ENCODE measurements at regions not wholly inside any gene's neighbourhood (a gene's known extent, or its start where the extent isn't known, plus 50 kb on each side); places are given as distances from the start of the nearest gene placed in this dataset.
A peak's percentile ranks its signal among the peaks of the same experiment; 100 is the strongest.

DNA sequence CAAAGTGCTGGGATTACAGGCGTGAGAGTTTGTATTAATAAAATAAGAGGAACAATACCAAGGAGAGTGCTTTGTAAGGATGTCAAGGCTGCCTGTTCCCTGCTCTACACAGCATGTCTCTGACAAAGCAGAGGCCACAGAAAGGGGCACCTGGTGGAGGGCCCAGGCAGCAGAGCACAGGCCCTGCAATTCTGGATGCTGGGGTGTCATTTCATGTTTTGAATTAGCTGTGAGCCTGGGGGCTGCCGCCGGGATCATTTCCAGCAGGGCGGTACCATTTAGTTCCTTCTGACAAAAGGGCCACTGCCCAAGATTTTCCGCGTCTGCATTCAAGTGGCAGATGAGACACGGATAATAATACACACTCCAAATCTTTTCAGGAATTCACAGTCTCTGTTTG, 396.9 kb downstream of the GADD45G start:
- no peak for TF ChIP-seq POLR2A (IDR thresholded peaks at IDR 0.05)
- TF ChIP-seq, protein P1, sequence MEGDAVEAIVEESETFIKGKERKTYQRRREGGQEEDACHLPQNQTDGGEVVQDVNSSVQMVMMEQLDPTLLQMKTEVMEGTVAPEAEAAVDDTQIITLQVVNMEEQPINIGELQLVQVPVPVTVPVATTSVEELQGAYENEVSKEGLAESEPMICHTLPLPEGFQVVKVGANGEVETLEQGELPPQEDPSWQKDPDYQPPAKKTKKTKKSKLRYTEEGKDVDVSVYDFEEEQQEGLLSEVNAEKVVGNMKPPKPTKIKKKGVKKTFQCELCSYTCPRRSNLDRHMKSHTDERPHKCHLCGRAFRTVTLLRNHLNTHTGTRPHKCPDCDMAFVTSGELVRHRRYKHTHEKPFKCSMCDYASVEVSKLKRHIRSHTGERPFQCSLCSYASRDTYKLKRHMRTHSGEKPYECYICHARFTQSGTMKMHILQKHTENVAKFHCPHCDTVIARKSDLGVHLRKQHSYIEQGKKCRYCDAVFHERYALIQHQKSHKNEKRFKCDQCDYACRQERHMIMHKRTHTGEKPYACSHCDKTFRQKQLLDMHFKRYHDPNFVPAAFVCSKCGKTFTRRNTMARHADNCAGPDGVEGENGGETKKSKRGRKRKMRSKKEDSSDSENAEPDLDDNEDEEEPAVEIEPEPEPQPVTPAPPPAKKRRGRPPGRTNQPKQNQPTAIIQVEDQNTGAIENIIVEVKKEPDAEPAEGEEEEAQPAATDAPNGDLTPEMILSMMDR (IDR thresholded peaks at IDR 0.05): no peak
- no peaks in the 10 kb centered on the region for H3K27me3 ChIP-seq
- H3K27ac ChIP-seq: no peak overlapping the region
- H3K4me3 ChIP-seq: no peak overlapping the region
- intact Hi-C loops (cut with DNase I; ENCODE audit: low total_unique reads): no loop called here
- WGBS, 2 donors: 71 to 77% methylated on average over 7 of the region's 7 CpGs
- peaks cover 40% of the 10 kb centered on the region for H3K4me1 ChIP-seq
- no peaks in the 10 kb centered on the region for H3K36me3 ChIP-seq (ENCODE audit: low read depth, missing control alignments)
- no peak for DNase-seq
- no peaks in the 10 kb centered on the region for H3K9me3 ChIP-seq

DNA sequence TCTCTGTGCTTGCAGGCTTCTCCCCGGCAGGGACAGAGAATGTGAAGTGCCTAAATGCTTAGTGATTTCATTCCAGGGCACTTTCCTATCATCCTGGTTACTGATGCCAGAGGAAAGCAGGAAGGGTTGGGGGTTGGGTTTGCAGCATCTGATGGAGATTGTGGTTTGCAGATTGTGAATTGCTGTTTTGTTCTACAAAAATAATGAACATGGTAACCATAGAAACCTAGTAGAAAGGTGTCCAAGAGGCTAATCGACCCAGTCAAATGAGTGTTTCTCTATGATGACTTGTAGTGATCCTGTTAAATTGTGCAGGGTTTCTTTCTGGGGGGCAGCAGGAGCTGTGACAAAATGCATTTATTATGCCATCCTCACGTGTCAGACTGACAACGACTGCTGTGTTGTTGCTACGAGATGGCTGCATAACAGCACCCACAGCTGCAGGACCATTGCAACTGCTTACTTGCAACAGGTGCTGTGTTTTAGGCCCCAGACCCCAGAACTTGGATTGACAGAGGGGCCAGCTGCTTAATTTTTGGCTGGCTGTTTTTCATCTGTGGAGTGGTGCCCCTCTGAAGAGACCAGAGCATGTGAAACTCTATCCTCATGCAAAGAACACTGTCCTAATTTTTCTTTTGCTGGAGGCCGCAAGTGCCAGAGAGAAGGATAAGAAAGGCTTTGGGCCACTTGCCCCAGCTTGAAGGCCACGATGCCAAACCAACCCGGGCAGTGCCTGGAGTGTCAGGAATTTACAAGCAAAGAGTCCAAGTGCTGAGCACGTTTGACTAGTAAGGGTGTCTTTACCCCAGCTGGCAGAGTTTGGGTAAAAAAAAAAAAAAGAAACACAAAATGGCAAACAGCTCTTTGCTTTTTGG, 397.8 kb downstream of the GADD45G start:
- Histone ChIP-seq H3K27me3 (no peaks in the 10 kb centered on the region), H3K9me3 (no peaks in the 10 kb centered on the region), H3K27ac (peak overlapping the region in 1 of 2 donors; percentile 23), H3K4me3 (no peak overlapping the region), H3K4me1 (peaks cover 40% of the 10 kb centered on the region), H3K36me3 (ENCODE audit: low read depth, missing control alignments) (no peaks in the 10 kb centered on the region)
- intact Hi-C loops (cut with DNase I; ENCODE audit: low total_unique reads): no loop called here
- TF ChIP-seq POLR2A (IDR thresholded peaks at IDR 0.05): no peak
- TF ChIP-seq, protein P1 (IDR thresholded peaks at IDR 0.05): no peak
- WGBS, 2 donors: 47 to 48% methylated on average over 9 of the region's 9 CpGs
- DNase-seq: no peak

DNA sequence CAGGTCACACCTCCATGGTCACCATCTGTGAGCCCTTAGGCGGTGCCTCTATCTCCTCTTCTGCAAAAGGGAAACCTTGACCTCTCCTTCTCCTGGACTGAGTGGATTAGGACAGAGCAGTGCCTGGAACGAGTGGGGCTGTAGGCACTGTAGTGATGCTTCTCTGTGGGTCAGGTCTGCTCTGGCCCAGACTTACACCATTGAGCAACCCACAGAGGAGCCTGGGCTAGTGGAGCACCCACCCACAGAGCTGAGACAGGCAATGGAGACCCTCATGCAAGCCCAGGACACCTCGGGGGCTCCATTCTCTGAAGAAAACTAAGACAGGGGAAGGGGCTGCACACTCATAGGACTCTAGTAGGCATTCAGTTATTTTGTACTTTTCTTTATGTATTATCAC, 400.6 kb downstream of the GADD45G start:
- H3K9me3 ChIP-seq: no peaks in the 10 kb centered on the region
- H3K4me1 ChIP-seq: peaks cover 26% of the 10 kb centered on the region
- no peak overlapping the region for H3K27ac ChIP-seq
- H3K36me3 ChIP-seq (ENCODE audit: low read depth, missing control alignments): no peaks in the 10 kb centered on the region
- intact Hi-C loops (cut with DNase I; ENCODE audit: low total_unique reads): no loop called here
- no peak for TF ChIP-seq POLR2A (IDR thresholded peaks at IDR 0.05)
- TF ChIP-seq, protein P1 (IDR thresholded peaks at IDR 0.05): no peak
- DNase-seq: no peak
- 91 to 96% methylated on average over 3 of the region's 3 CpGs for WGBS, 2 donors
- H3K4me3 ChIP-seq: no peak overlapping the region
- H3K27me3 ChIP-seq: no peaks in the 10 kb centered on the region

DNA sequence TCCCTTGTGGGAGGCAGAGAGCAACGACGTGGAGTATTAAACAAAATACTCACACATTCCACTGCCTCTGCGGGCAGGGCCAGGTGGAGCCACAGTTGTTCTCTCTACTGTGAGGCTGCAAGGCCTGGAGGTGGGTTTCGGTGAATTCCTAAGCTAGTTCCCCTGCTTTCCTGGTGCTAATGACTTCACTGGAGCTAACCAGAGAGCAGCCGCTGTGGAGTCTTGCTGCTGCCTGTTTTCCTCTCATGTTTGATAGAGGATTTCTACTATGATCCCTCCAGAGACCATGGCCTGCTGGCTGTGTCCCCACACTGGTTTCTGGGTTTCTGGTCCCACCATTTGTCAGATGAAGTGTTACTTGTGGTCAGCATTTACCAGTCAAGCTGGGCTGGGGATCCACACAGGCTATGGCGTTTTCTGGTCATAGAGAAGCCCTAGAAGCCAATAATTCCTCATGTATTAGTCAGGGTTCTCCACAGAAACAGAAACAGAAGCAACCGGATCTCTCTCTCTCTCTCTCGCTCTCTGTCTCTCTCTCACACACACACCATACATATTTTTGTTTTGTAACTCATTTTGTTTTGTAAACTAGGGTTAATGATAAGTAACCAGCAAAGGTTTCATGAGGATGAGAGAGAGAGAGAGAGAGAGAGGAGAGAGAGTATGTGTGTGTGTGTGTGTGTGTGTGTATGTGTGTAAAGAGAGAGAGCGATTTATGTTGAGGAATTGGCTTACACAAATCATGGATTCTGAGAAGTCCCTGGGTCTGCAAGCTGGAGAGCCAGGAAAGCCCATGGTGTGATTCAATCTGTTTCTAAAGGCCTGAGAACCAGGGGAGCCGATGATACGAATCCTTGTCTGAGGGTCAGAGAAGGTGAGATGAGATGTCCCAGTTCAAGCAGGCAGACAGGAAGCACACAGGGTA, 403.0 kb downstream of the GADD45G start:
- no peak overlapping the region for H3K4me3 ChIP-seq
- no peak for TF ChIP-seq POLR2A (IDR thresholded peaks at IDR 0.05)
- TF ChIP-seq, protein P1 (IDR thresholded peaks at IDR 0.05): no peak
- WGBS, 2 donors: 85% methylated on average over 11 of the region's 11 CpGs
- intact Hi-C loops (cut with DNase I; ENCODE audit: low total_unique reads): no loop called here
- H3K4me1 ChIP-seq: peaks cover 11% of the 10 kb centered on the region
- no peak for DNase-seq
- no peaks in the 10 kb centered on the region for H3K27me3 ChIP-seq
- no peaks in the 10 kb centered on the region for H3K36me3 ChIP-seq (ENCODE audit: low read depth, missing control alignments)
- H3K9me3 ChIP-seq: no peaks in the 10 kb centered on the region
- no peak overlapping the region for H3K27ac ChIP-seq

All from testis (tissue), 2 donors.